Subcutaneous abdominal adipose tissue (tissue), 5 donors: ENCODE measurements at regions not wholly inside any gene's neighbourhood (a gene's known extent, or its start where the extent isn't known, plus 50 kb on each side); places are given as distances from the start of the nearest gene placed in this dataset.

Experiments used
- H3K27ac ChIP-seq: one replicate; pipeline ENCODE4 v1.7.0; 2013; ENCODE audit warnings: low read depth, mild to moderate bottlenecking, inconsistent platforms, low read length, moderate library complexity
- H3K27me3 ChIP-seq, 5 donors: one replicate each; pipeline ENCODE4 v1.7.0; 2013; ENCODE audit warnings: low read length in 5 of 5, inconsistent platforms in 1 of 5; ENCODE audit not compliant: control insufficient read depth in 5 of 5, insufficient read depth in 4 of 5
- H3K36me3 ChIP-seq, 5 donors: one replicate each; pipeline ENCODE4 v1.7.0; 2013; ENCODE audit warnings: low read length in 5 of 5; ENCODE audit not compliant: control insufficient read depth in 5 of 5, insufficient read depth in 5 of 5
- H3K4me1 ChIP-seq, 5 donors: one replicate each; pipeline ENCODE4 v1.7.0; 2013; ENCODE audit warnings: low read length in 5 of 5, mild to moderate bottlenecking in 3 of 5, moderate library complexity in 1 of 5; ENCODE audit not compliant: control insufficient read depth in 5 of 5, insufficient read depth in 5 of 5
- H3K4me3 ChIP-seq, 5 donors: one replicate each; pipeline ENCODE4 v1.7.0; 2013; ENCODE audit warnings: low read length in 5 of 5, low read depth in 1 of 5
- H3K9ac ChIP-seq, 5 donors: one replicate each; pipeline ENCODE4 v1.7.0; 2013; ENCODE audit warnings: low read length in 5 of 5, mild to moderate bottlenecking in 4 of 5, moderate library complexity in 3 of 5
- H3K9me3 ChIP-seq, 5 donors: one replicate each; pipeline ENCODE4 v1.7.0; 2013; ENCODE audit warnings: low read length in 5 of 5; ENCODE audit not compliant: control insufficient read depth in 5 of 5
- donor health status: healthy.
- donor health status: healthy.
- donor health status: healthy.
- donor health status: healthy.
- donor health status: healthy.

DNA sequence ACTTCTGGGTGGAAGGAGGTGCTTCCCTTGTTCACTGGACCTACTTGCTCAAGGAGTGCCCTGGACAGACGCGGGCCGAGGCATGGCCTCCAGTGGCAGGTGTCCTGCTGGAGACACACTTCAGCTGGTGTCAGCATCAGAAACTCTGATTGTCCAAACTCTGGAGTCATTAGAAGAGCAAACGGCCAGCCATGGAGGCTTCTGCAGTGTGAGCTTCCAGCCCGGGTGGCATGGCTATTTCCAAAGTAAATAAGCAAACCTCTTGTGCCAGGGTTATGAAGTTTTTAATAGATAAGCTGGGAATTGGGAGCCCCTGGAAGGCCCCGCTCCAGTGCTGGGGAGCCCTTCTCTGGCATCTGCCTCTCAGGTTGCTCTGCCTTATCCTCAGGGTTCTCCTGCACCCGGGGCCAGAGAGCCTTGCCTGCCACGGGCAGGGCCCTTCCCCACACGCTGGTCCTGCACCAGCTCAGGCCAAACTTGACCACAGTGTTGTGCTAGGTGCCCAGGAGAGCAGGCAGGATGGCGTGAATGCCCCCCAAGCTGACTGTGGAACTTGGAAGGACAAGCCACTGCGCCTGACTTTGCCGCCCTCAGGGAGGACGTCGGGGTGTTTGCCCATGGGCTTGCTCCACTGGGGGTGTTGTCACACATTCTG lies 285.6 kb downstream of the GADD45G start:
- Histone ChIP-seq H3K4me3 (no peak overlapping the region), H3K9ac (no peak overlapping the region), H3K27me3 (no peaks in the 10 kb centered on the region), H3K27ac (no peak overlapping the region), H3K36me3 (no peaks in the 10 kb centered on the region), H3K9me3 (no peaks in the 10 kb centered on the region), H3K4me1 (peaks cover 3 to 19% (median 17%) of the 10 kb centered on the region in 5 donors)

- H3K9me3 ChIP-seq, result no peaks in the 10 kb centered on the region
- no peaks in the 10 kb centered on the region for H3K36me3 ChIP-seq
- H3K4me1 ChIP-seq, result peaks cover 3 to 19% (median 17%) of the 10 kb centered on the region in 5 donors
- H3K27me3 ChIP-seq, result no peaks in the 10 kb centered on the region
- H3K27ac ChIP-seq, result peak overlapping the region; percentile 54
- H3K4me3 ChIP-seq, result peak overlapping the region in 1 of 5 donors; percentile 23
- H3K9ac ChIP-seq, result peak overlapping the region in 2 of 5 donors; percentile 17 to 41
These were observed 286.4 kb downstream of the GADD45G start for GRCh38 chr9:89891221-89891590.

- Histone ChIP-seq H3K9ac (peak overlapping the region in 2 of 5 donors; percentile 17 to 41), H3K36me3 (no peaks in the 10 kb centered on the region), H3K4me3 (peak overlapping the region in 1 of 5 donors; percentile 23), H3K27me3 (no peaks in the 10 kb centered on the region), H3K9me3 (no peaks in the 10 kb centered on the region), H3K4me1 (peaks cover 3 to 19% (median 17%) of the 10 kb centered on the region in 5 donors), H3K27ac (peak overlapping the region; percentile 54)
These were observed 286.9 kb downstream of the GADD45G start for GRCh38 chr9:89891591-89892304.

- Histone ChIP-seq H3K9ac (no peak overlapping the region), H3K4me1 (peaks cover 3 to 19% (median 17%) of the 10 kb centered on the region in 5 donors), H3K27ac (no peak overlapping the region), H3K27me3 (no peaks in the 10 kb centered on the region), H3K36me3 (no peaks in the 10 kb centered on the region), H3K4me3 (no peak overlapping the region), H3K9me3 (no peaks in the 10 kb centered on the region)
These were observed 288.1 kb downstream of the GADD45G start for GRCh38 chr9:89892920-89893319.

DNA sequence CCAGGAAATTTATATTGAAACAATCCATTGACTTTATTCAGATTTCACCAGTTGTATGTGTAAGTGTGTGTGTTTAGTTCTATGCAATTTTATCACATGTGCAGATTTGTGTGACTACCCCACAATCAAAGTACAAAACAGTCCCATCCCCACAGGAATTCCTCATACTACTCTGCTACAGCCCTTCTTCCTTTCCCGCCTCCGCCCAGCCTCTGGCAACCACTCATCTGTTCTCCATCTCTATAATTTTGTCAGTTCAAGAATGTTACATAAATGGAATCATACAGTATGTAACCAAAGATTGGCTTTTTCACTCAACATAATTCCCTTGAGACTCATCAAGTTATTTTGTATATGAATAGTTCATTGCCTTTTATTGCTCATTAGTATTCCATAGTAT lies 289.1 kb downstream of the GADD45G start:
- Histone ChIP-seq H3K4me1 (peaks cover 3 to 19% (median 17%) of the 10 kb centered on the region in 5 donors), H3K9ac (no peak overlapping the region), H3K4me3 (no peak overlapping the region), H3K36me3 (no peaks in the 10 kb centered on the region), H3K27me3 (no peaks in the 10 kb centered on the region), H3K9me3 (no peaks in the 10 kb centered on the region), H3K27ac (no peak overlapping the region)

- Histone ChIP-seq H3K4me1 (peaks cover 0 to 11% (median 6%) of the 10 kb centered on the region in 5 donors), H3K27ac (no peak overlapping the region), H3K27me3 (no peaks in the 10 kb centered on the region)
These were observed 292.1 kb downstream of the GADD45G start for GRCh38 chr9:89896806-89897340.

DNA sequence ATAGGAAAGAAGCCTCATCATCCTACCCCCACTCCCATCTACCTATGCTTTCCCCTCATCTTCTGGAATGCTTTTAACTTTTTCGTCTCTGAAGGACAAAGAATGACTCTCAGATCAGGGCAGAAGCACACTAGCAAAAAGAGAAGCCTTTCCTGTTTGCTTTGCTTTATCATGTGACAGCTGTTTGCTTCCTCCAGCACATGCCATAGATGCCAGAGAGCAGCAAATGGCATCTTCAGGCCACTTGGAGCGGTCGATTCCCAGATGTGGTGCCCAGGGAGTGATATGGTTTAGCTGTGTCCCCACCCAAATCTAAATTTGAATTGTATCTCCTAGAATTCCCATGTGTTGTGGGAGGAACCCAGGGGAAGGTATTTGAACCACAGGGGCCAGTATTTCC lies 294.8 kb downstream of the GADD45G start:
- Histone ChIP-seq H3K27ac (no peak overlapping the region), H3K4me3 (no peak overlapping the region), H3K27me3 (peaks cover 0 to 4% (median 0%) of the 10 kb centered on the region in 5 donors), H3K9me3 (no peaks in the 10 kb centered on the region), H3K4me1 (peaks cover 0 to 3% (median 0%) of the 10 kb centered on the region in 5 donors), H3K36me3 (no peaks in the 10 kb centered on the region), H3K9ac (no peak overlapping the region)

More at GRCh38 chr9:89896806-89897340, 292.1 kb downstream of the GADD45G start:
- H3K9ac ChIP-seq, result no peak overlapping the region
- H3K9me3 ChIP-seq, result no peaks in the 10 kb centered on the region
- H3K4me3 ChIP-seq, result no peak overlapping the region
- no peaks in the 10 kb centered on the region for H3K36me3 ChIP-seq

- H3K9me3 ChIP-seq, result no peaks in the 10 kb centered on the region
- no peaks in the 10 kb centered on the region for H3K36me3 ChIP-seq
- H3K27me3 ChIP-seq, result peaks cover 0 to 8% (median 0%) of the 10 kb centered on the region in 5 donors
- no peak overlapping the region for H3K4me3 ChIP-seq
- H3K9ac ChIP-seq, result no peak overlapping the region
- H3K27ac ChIP-seq, result no peak overlapping the region
- peaks cover 0 to 3% (median 0%) of the 10 kb centered on the region in 5 donors for H3K4me1 ChIP-seq
These were observed 297.1 kb downstream of the GADD45G start for GRCh38 chr9:89901920-89902319.

GRCh38 chr9:89902450-89903140 lies 297.8 kb downstream of the GADD45G start:
- Histone ChIP-seq H3K9me3 (no peaks in the 10 kb centered on the region), H3K27ac (no peak overlapping the region), H3K36me3 (no peaks in the 10 kb centered on the region), H3K4me3 (no peak overlapping the region), H3K27me3 (peaks cover 0 to 8% (median 0%) of the 10 kb centered on the region in 5 donors), H3K9ac (no peak overlapping the region), H3K4me1 (peaks cover 0 to 3% (median 0%) of the 10 kb centered on the region in 5 donors)

GRCh38 chr9:89903141-89903475 lies 298.3 kb downstream of the GADD45G start:
- H3K9me3 ChIP-seq, result no peaks in the 10 kb centered on the region
- H3K27me3 ChIP-seq, result peaks cover 0 to 8% (median 0%) of the 10 kb centered on the region in 5 donors
- no peaks in the 10 kb centered on the region for H3K36me3 ChIP-seq
- H3K9ac ChIP-seq, result no peak overlapping the region
- H3K4me1 ChIP-seq, result peaks cover 0 to 3% (median 0%) of the 10 kb centered on the region in 5 donors
- no peak overlapping the region for H3K27ac ChIP-seq
- H3K4me3 ChIP-seq, result no peak overlapping the region
